HCT116 (cell line): ENCODE measurements at regions not wholly inside any gene's neighbourhood (a gene's known extent, or its start where the extent isn't known, plus 50 kb on each side); places are given as distances from the start of the nearest gene placed in this dataset.

ENCODE experiments used
- ATAC-seq: fragments of 200-7000 bp; cut with Tn5 transposase; 2 replicates; pipeline ENCODE4 v1.9.1; 2020; ENCODE audit warnings: mild to moderate bottlenecking, moderate library complexity
- BruUV-seq: library from RNA; stranded (reverse); fragments of 400-500 nt; replicated peaks from 2 replicates; lab custom pipeline; 2021; lab: Mats Ljungman, UMichigan
- CTCF ChIA-PET: fragments of 300-600 bp; sonication (Branson Sonifier 250); formaldehyde crosslinking; loops from one replicate; lab custom pipeline; 2021; ENCODE audit warnings: antibody characterized with exemption; lab: Charles Lee
- POLR2A ChIA-PET: fragments of 300-600, 350-600 bp; sonication (Branson Sonifier 250); formaldehyde crosslinking; loops from one replicate; lab custom pipeline; 2021; ENCODE audit warnings: antibody characterized with exemption; lab: Charles Lee
- RAD21 ChIA-PET, 2 experiments: fragments of 300-600 bp; sonication (Branson Sonifier 250); formaldehyde crosslinking; loops; one replicate each; lab custom pipeline; 2023; ENCODE audit warnings: low total read pairs in 2 of 2; ENCODE audit not compliant: uncharacterized antibody in 2 of 2, unreplicated experiment in 2 of 2, low non-redundant PET in 1 of 2; lab: Charles Lee
- DNase-seq: peaks from one replicate; pipeline ENCODE4 v3.0.0-alpha.2; 2010; ENCODE audit warnings: low read depth, low spot score
- H2AFZ ChIP-seq: fragments of 200-600 bp; shearing (Covaris generic), sonication (generic); 2 replicates; pipeline ENCODE4 v1.6.1; 2017; ENCODE audit warnings: low read depth, mixed run types, mixed read lengths, antibody characterized with exemption, low read length; ENCODE audit not compliant: poor library complexity, severe bottlenecking
- H3K27ac ChIP-seq: 2 replicates; pipeline ENCODE4 v1.5.1; 2012; ENCODE audit warnings: low read depth, low read length
- H3K27me3 ChIP-seq: fragments of 200-600 bp; sonication (generic); 2 replicates; pipeline ENCODE4 v1.6.1; 2016; ENCODE audit warnings: mixed run types, low read length, mixed read lengths; ENCODE audit not compliant: insufficient read depth
- H3K36me3 ChIP-seq, 2 experiments: fragments of 200-500 bp in 1 of 2; fragments of 200-600 bp in 1 of 2; sonication (Bioruptor generic) in 1 of 2; sonication (generic) in 1 of 2; 2 replicates each; pipeline versions ENCODE4 v1.5.1 to v1.6.1; 2014 to 2016; ENCODE audit warnings: low read length in 2 of 2, inconsistent platforms in 1 of 2, mixed read lengths in 1 of 2, mixed run types in 1 of 2; ENCODE audit not compliant: insufficient read depth in 2 of 2, control insufficient read depth in 1 of 2
- H3K4me1 ChIP-seq, 2 experiments: fragments of 200-600 bp in 1 of 2; sonication (generic) in 1 of 2; 2 replicates each; pipeline versions ENCODE4 v1.5.1 to v1.6.1; 2012 to 2017; ENCODE audit warnings: low read length in 2 of 2, inconsistent platforms in 1 of 2, mild to moderate bottlenecking in 1 of 2, mixed read lengths in 1 of 2, mixed run types in 1 of 2, moderate library complexity in 1 of 2; ENCODE audit not compliant: insufficient read depth in 2 of 2, control insufficient read depth in 1 of 2
- H3K4me2 ChIP-seq: fragments of 200-600 bp; sonication (generic); 2 replicates; pipeline ENCODE4 v1.6.1; 2017; ENCODE audit warnings: mixed run types, low read length, mixed read lengths
- H3K4me3 ChIP-seq, 2 experiments: fragments of 200-600 bp in 1 of 2; sonication (generic) in 1 of 2; replicated peaks in 1 of 2; 2 replicates each; pipeline ENCODE4 v1.5.1; 2011 to 2016; ENCODE audit warnings: low read length in 2 of 2, control low read depth in 1 of 2, low read depth in 1 of 2, mild to moderate bottlenecking in 1 of 2, mixed read lengths in 1 of 2, mixed run types in 1 of 2
- H3K79me2 ChIP-seq: fragments of 200-600 bp; sonication (generic); 2 replicates; pipeline ENCODE4 v1.6.1; 2017; ENCODE audit warnings: mild to moderate bottlenecking, mixed run types, low read length, moderate library complexity, mixed read lengths; ENCODE audit not compliant: insufficient read depth
- H3K9ac ChIP-seq: fragments of 200-600 bp; sonication (generic); 2 replicates; pipeline ENCODE4 v1.6.1; 2016; ENCODE audit warnings: low read length, mixed read lengths
- H3K9me2 ChIP-seq: fragments of 200-600 bp; sonication (generic), shearing (Covaris generic); 2 replicates; pipeline ENCODE4 v1.6.1; 2017; ENCODE audit warnings: mixed run types, mild to moderate bottlenecking, moderate library complexity; ENCODE audit not compliant: insufficient read depth
- H3K9me3 ChIP-seq, 2 experiments: fragments of 200-500 bp in 1 of 2; fragments of 200-600 bp in 1 of 2; sonication (Bioruptor generic) in 1 of 2; sonication (generic) in 1 of 2; 2 replicates each; pipeline ENCODE4 v1.6.1; 2014 to 2017; ENCODE audit warnings: low read length in 2 of 2, mixed read lengths in 2 of 2, inconsistent platforms in 1 of 2, low read depth in 1 of 2, mild to moderate bottlenecking in 1 of 2, mixed run types in 1 of 2, moderate library complexity in 1 of 2; ENCODE audit not compliant: control insufficient read depth in 1 of 2, insufficient read depth in 1 of 2
- H4K20me1 ChIP-seq: fragments of 200-600 bp; sonication (generic), shearing (Covaris generic); 2 replicates; pipeline ENCODE4 v1.6.1; 2017; ENCODE audit warnings: mixed run types, mild to moderate bottlenecking, moderate library complexity; ENCODE audit not compliant: insufficient read depth
- CTCF ChIP-seq, 3 experiments: fragments of 200-600 bp in 1 of 3; sonication (generic) in 1 of 3; IDR thresholded peaks in 2 of 3; conservative IDR thresholded peaks in 1 of 3; 2 replicates each; pipeline ENCODE4 v1.5.1; 2012 to 2017; ENCODE audit warnings: low read depth in 2 of 3, low read length in 2 of 3, antibody characterized with exemption in 1 of 3, borderline replicate concordance in 1 of 3, control low read depth in 1 of 3, mild to moderate bottlenecking in 1 of 3, mixed read lengths in 1 of 3, mixed run types in 1 of 3, moderate library complexity in 1 of 3; ENCODE audit not compliant: insufficient read depth in 1 of 3
- EGR1 ChIP-seq: IDR thresholded peaks from 2 replicates; pipeline ENCODE4 v1.6.1; 2012; ENCODE audit warnings: low read depth
- ELF1 ChIP-seq: IDR thresholded peaks from 2 replicates; pipeline ENCODE4 v1.6.1; 2012; ENCODE audit warnings: low read depth, borderline replicate concordance
- EZH2 ChIP-seq: fragments of 200-600 bp; sonication (generic); IDR thresholded peaks from 2 replicates; pipeline ENCODE4 v1.6.1; 2017; ENCODE audit warnings: antibody characterized with exemption, mixed run types
- EZH2phosphoT487 ChIP-seq: fragments of 200-600 bp; IDR thresholded peaks from 2 replicates; pipeline ENCODE4 v1.6.1; 2018; ENCODE audit warnings: antibody characterized with exemption, borderline replicate concordance
- JUND ChIP-seq: IDR thresholded peaks from 2 replicates; pipeline ENCODE4 v1.6.1; 2012
- POLR2AphosphoS5 ChIP-seq: IDR thresholded peaks from 2 replicates; pipeline ENCODE4 v1.6.1; 2011; ENCODE audit warnings: mild to moderate bottlenecking, low read depth, low read length, moderate library complexity
- RAD21 ChIP-seq: IDR thresholded peaks from 2 replicates; pipeline ENCODE4 v1.6.1; 2012; ENCODE audit warnings: low read depth, mild to moderate bottlenecking
- SIN3A ChIP-seq: IDR thresholded peaks from 2 replicates; pipeline ENCODE4 v1.6.1; 2012; ENCODE audit warnings: low read depth
- SRF ChIP-seq: IDR thresholded peaks from 2 replicates; pipeline ENCODE4 v1.6.1; 2012; ENCODE audit warnings: low read depth
- TCF7L2 ChIP-seq: IDR thresholded peaks from 2 replicates; pipeline ENCODE4 v1.7.0; 2011; ENCODE audit warnings: borderline replicate concordance, inconsistent platforms; ENCODE audit not compliant: insufficient read depth, insufficient read length; ENCODE audit errors: extremely low read depth
- ZFX ChIP-seq: fragments of 450-650 bp; IDR thresholded peaks from 2 replicates; pipeline ENCODE4 v1.6.1; 2017
- intact Hi-C: fragments of 100-400 bp; cut with micrococcal nuclease; formaldehyde crosslinking; loops from 2 replicates; pipeline ENCODE4 v1.10.0; 2022
- TF ChIP-seq, protein P1 (sequence below): IDR thresholded peaks from 2 replicates; pipeline ENCODE4 v1.6.1; 2012

GRCh38 chr10:131424836-131425491 is 113.4 kb upstream of the TCERG1L start:
- intact Hi-C loops: no loop called here
- ATAC-seq (no peak), DNase-seq (no peak)
- CTCF ChIA-PET: no interaction called here
- H3K4me1 ChIP-seq: no peaks in the 10 kb centered on the region
- RAD21 ChIA-PET: no interaction called here
- H3K4me3 ChIP-seq: no peak overlapping the region
- H2AFZ ChIP-seq: no peak overlapping the region
- no peaks in the 10 kb centered on the region for H3K9me2 ChIP-seq
- H3K36me3 ChIP-seq: no peaks in the 10 kb centered on the region
- BruUV-seq: no TSS peak
- 0 out of 2 replicates have a peak, but pooled peaks cover 4% of the 10 kb centered on the region for H3K27me3 ChIP-seq
- H3K9ac ChIP-seq: no peak overlapping the region
- no peak for TF ChIP-seq EZH2phosphoT487
- TF ChIP-seq ZFX: no peak
- TF ChIP-seq EZH2: no peak
- no peak for TF ChIP-seq SRF
- no peak for TF ChIP-seq ELF1
- no peak for TF ChIP-seq EGR1
- no peak for TF ChIP-seq POLR2AphosphoS5
- TF ChIP-seq JUND: no peak
- no peak for TF ChIP-seq CTCF (IDR thresholded peaks at IDR 0.05 in 2 of 3, conservative IDR thresholded peaks at IDR 0.05 in 1 of 3; ENCODE audit: borderline replicate concordance in 1 of 3, insufficient read depth in 1 of 3, low read depth in 2 of 3, low read length in 2 of 3)
- TF ChIP-seq TCF7L2: no peak
- TF ChIP-seq, protein P1, sequence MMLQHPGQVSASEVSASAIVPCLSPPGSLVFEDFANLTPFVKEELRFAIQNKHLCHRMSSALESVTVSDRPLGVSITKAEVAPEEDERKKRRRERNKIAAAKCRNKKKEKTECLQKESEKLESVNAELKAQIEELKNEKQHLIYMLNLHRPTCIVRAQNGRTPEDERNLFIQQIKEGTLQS: no peak
- TF ChIP-seq RAD21: no peak
- no peak for TF ChIP-seq SIN3A
- no peak overlapping the region for H3K27ac ChIP-seq
- no peaks in the 10 kb centered on the region for H4K20me1 ChIP-seq
- H3K4me2 ChIP-seq: no peak overlapping the region
- POLR2A ChIA-PET: no interaction called here
- H3K9me3 ChIP-seq: no peaks in the 10 kb centered on the region
- no peaks in the 10 kb centered on the region for H3K79me2 ChIP-seq
